Activated T-helper 17 cell treated with anti-CD3 and anti-CD28 coated beads, Interleukin-2, amount 50 U/mL, for 72 hours (primary cell): ENCODE measurements at regions not wholly inside any gene's neighbourhood (a gene's known extent, or its start where the extent isn't known, plus 50 kb on each side); places are given as distances from the start of the nearest gene placed in this dataset.

Experiments used
- ATAC-seq: fragments of 150-1000 bp; cut with Tn5 transposase; replicated peaks from 2 replicates; pipeline ENCODE4 v1.10.0; 2021; ENCODE audit warnings: mild to moderate bottlenecking, moderate library complexity
- H3K27ac Mint-ChIP-seq: one replicate; pipeline ENCODE4 v1.8.0; 2022; ENCODE audit warnings: mixed read lengths
- H3K27me3 Mint-ChIP-seq: one replicate; pipeline ENCODE4 v1.8.0; 2022; ENCODE audit warnings: mixed read lengths
- H3K36me3 Mint-ChIP-seq: one replicate; pipeline ENCODE4 v1.8.0; 2022; ENCODE audit warnings: low read depth, mild to moderate bottlenecking, mixed read lengths
- H3K4me1 Mint-ChIP-seq: one replicate; pipeline ENCODE4 v1.8.0; 2022; ENCODE audit warnings: mixed read lengths
- H3K4me3 Mint-ChIP-seq: one replicate; pipeline ENCODE4 v1.8.0; 2022; ENCODE audit warnings: mild to moderate bottlenecking, mixed read lengths
- H3K9me3 Mint-ChIP-seq: one replicate; pipeline ENCODE4 v1.8.0; 2022; ENCODE audit warnings: mixed read lengths

DNA sequence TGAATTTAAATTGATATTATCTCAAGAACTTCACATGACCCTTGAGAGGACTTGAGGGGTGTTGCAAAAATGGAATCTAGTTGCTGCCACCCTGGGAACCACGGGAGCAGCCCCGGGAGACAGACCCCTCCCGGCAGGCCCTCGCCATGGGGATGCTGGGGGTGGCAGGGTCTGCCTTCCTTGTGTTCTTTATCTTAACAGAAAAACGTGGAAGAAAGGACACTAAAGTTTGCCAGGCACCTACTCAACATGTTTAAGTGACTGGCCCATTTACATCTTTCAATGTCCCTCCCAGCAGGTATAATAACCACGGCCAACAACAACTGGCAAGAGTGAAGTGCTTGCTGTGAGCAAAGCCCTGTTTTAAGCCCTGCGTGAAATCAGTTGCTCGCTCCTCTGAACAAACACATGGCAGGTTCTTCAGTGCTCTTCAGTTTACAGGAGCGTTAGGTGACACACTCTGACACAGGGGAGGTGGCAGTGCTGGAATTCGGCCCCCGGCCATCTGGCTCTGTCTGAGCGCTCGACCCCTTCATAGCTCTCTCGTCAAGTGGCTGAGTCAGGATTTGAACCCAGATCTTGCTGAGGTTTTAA is 112.5 kb downstream of the ASB7 start:
- Mint-ChIP-seq H3K36me3 (no peaks in the 10 kb centered on the region), H3K27me3 (peaks cover 16% of the 10 kb centered on the region), H3K4me3 (no peak overlapping the region), H3K9me3 (peaks cover 3% of the 10 kb centered on the region), H3K4me1 (peaks cover 5% of the 10 kb centered on the region), H3K27ac (no peak overlapping the region)
- no peak for ATAC-seq

DNA sequence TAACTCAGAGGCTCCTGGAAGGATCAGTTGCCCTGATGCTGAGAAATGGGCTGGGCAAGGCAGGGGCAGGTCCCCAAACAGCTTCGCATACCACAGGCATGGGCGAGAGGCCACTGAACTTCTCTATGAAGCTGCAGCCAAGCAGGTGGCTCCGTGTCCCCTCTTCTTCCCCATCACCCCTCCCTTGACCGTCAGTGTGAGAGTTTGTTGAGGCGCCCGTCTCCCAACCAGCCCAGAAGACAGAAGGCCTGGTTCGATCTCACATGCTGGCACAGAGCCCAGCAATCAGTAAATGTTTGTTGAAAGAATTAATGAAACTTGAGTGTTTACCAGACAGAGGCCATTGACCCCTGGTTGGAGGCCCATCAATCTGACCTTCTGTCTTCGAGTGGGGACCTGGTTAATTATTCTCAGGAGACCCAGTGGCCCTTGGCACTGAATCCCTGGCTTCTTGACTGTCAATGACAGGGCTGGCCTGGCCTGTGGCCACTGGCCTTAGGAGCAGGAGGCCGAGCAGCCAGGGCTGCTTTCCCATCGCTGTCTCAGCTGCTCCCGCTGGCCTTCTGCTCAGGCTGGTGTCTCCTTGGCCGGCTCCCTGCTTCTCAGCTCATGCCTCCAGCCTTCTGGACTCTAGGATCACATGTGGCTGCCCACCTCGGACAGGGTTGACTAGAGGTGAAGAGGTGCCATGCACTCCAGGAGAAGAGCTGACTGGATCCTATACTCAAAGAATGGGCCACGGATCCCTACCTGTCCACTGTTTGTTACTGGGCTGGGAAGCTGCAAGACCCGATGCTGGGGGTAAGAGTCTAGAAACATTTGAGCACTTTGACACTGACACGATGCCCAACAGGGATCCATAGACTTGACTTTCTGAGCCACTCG is 113.4 kb downstream of the ASB7 start:
- no peak overlapping the region for H3K4me3 Mint-ChIP-seq
- no peak overlapping the region for H3K27ac Mint-ChIP-seq
- H3K9me3 Mint-ChIP-seq = no peaks in the 10 kb centered on the region
- peaks cover 16% of the 10 kb centered on the region for H3K27me3 Mint-ChIP-seq
- no peaks in the 10 kb centered on the region for H3K36me3 Mint-ChIP-seq
- ATAC-seq = no peak
- H3K4me1 Mint-ChIP-seq = no peaks in the 10 kb centered on the region

DNA sequence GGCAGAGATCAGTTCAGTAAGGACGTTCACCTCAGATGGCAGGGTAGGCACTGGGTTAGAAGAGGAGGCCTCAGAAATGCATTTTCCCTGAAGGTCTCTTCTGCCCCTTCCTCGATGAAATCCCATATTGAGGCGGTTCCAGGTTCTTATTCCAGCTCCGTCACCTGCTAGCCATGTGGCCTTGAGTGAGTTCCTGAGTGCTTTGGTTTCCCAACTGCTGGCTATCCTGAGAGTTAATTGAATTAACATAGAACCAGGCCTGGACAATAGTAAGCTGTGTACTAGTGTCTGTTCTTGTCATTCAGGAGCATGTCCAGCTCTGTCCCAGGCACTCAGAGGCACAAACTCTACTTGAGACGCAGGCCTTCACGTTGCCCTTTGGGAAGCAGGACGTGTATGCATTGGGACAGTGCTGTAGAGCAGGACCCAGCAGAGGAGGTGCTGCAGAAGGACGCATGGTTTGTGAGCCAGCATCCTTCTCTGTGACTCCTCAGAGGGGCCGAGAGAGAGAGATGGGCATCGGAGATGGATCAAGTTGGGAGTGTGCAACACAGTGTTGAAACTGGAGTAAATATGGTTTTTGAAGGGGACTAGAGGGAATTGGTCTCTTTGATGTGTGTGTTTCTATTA is 114.2 kb downstream of the ASB7 start:
- no peaks in the 10 kb centered on the region for H3K9me3 Mint-ChIP-seq
- no peak overlapping the region for H3K4me3 Mint-ChIP-seq
- peaks cover 16% of the 10 kb centered on the region for H3K27me3 Mint-ChIP-seq
- no peaks in the 10 kb centered on the region for H3K36me3 Mint-ChIP-seq
- H3K27ac Mint-ChIP-seq = no peak overlapping the region
- no peak for ATAC-seq
- no peaks in the 10 kb centered on the region for H3K4me1 Mint-ChIP-seq

DNA sequence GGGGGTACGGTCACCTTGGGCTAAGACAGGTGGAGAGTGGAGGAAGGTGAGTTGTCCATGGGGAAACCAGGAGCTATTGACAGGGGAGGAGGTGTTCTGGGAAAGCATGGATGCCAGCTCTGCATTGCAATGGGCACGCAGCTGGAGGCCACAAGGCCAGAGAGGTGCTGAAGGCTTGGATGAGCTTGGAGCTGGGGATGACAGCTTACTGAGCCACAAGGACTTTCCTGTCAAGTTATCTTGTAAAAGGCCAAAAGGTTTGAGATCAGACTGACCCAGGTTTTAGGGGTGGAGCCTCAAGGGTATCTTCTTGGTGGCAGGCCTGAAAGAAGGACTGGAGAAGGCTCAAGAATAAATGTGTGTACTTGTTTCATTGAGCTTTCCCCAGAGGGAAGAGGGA is 115.2 kb downstream of the ASB7 start:
- H3K9me3 Mint-ChIP-seq = no peaks in the 10 kb centered on the region

DNA sequence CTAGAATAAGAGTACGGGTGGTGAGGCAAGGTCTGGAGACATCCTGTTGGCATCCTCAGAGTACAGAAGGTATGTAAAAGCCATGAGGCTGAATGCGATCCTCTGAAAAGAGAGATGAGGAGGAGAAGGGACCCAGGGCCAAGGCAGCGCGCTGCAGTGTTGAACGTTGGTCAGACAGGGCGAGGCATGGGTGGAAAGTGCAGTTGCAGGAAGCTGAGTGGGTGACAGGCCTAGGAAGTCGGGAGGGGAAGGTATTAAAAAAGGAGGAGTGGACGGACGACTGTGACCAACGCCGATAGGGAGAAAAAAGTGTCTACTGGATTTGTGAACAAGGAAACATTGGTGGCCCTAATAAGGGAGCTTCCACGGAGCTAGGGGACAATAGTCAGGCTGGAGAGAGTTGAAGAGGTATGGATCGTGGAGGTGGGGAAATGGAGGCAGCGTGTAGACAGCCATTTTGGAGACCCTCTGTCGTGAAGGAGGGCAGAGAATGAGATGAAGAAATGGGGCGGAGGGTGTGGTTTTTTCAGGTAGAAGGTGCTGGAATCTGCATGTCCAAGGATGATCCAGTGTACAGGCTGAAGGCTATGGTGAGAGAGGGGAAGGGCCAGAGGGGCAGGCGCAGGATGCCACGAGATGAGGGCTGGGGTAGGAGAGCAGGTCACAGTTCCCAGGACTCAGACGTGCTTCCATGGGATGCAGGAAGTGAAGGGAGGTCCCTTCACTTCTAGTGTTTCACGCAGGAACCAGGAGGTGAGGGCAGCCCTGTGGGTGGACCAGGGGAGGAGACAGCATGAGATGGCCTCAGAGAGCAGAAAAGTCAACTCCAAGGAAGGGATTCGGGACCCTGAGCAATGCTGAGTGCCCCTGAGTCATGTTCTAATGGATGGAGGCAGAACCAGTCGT is 115.9 kb downstream of the ASB7 start:
- Mint-ChIP-seq H3K9me3 (no peaks in the 10 kb centered on the region), H3K27ac (no peak overlapping the region), H3K4me3 (no peak overlapping the region), H3K27me3 (peaks cover 16% of the 10 kb centered on the region), H3K4me1 (no peaks in the 10 kb centered on the region), H3K36me3 (no peaks in the 10 kb centered on the region)
- ATAC-seq = no peak

More for the DNA sequence above, 115.2 kb downstream of the ASB7 start:
- no peaks in the 10 kb centered on the region for H3K4me1 Mint-ChIP-seq
- H3K36me3 Mint-ChIP-seq = no peaks in the 10 kb centered on the region
- no peak overlapping the region for H3K27ac Mint-ChIP-seq
- H3K27me3 Mint-ChIP-seq = peaks cover 16% of the 10 kb centered on the region
- ATAC-seq = no peak
- H3K4me3 Mint-ChIP-seq = no peak overlapping the region

DNA sequence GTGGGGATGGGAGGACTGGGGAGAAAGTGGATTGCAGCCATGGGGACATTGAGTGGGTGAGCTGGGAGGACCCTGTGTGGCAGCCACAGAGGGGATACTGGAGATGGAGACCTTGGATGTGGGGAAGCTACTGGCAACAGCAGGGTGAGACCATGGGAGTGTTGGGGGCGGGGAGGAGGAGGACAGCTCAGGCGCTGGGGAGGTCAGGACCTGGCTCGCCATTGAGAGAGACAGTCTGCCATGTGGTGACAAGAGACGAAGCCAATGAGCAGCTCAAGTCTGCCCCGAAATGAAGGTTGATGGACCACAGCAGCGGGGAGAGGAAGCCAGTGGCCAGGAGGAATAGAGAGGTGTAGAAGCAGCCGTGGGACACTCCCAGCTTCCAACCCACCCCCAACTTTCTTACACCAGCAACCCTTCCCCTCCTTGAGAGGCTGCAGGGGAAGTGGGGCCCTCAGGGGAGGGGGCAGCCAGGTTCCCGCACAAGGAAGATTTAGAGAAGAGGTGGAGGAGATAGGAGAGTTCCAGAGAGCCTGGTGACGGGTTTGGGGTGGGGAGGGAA is 118.1 kb downstream of the ASB7 start:
- no peaks in the 10 kb centered on the region for H3K4me1 Mint-ChIP-seq
- no peaks in the 10 kb centered on the region for H3K36me3 Mint-ChIP-seq
- H3K27me3 Mint-ChIP-seq = peaks cover 16% of the 10 kb centered on the region
- H3K27ac Mint-ChIP-seq = no peak overlapping the region
- ATAC-seq = no peak
- no peaks in the 10 kb centered on the region for H3K9me3 Mint-ChIP-seq
- no peak overlapping the region for H3K4me3 Mint-ChIP-seq

DNA sequence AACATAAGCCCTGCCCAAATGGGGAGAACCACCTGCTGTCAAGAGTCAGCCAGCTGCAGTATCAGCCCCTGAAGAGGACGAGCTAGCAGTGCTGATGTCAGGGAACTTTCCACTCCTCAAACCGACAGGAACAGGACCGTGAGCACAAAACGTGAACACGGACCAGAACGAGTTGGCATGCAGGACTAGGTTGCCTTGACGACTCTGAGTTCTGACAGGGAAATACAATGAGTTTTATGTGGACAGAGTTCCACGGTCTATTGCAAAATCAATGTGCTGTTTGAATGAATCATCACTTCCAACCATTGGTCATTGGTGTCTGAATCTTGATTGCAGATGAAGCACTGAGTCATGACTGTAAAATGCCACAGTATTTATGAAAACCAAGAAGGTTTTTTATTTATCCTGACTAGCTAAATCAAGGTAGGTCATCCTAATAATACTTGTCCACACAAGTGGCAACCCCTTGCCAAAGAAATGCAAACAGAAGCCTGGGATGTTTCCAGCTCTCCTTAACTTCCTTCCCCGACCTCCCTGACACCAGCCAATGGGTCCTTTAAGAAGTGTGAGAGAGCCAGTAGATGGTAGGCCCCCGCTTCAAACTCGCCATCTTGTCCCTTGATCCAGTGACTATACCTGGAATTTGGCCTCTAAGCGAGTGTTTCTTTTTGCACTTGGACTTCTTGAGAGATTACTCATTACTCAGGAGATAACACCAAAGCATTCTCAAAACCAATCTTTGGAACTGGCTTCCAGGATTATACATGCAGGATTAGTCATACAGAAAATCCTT is 119.6 kb downstream of the ASB7 start:
- Mint-ChIP-seq H3K4me3 (no peak overlapping the region), H3K9me3 (no peaks in the 10 kb centered on the region), H3K27me3 (peaks cover 12% of the 10 kb centered on the region), H3K4me1 (no peaks in the 10 kb centered on the region), H3K27ac (no peak overlapping the region), H3K36me3 (no peaks in the 10 kb centered on the region)
- ATAC-seq = peak; percentile 56

DNA sequence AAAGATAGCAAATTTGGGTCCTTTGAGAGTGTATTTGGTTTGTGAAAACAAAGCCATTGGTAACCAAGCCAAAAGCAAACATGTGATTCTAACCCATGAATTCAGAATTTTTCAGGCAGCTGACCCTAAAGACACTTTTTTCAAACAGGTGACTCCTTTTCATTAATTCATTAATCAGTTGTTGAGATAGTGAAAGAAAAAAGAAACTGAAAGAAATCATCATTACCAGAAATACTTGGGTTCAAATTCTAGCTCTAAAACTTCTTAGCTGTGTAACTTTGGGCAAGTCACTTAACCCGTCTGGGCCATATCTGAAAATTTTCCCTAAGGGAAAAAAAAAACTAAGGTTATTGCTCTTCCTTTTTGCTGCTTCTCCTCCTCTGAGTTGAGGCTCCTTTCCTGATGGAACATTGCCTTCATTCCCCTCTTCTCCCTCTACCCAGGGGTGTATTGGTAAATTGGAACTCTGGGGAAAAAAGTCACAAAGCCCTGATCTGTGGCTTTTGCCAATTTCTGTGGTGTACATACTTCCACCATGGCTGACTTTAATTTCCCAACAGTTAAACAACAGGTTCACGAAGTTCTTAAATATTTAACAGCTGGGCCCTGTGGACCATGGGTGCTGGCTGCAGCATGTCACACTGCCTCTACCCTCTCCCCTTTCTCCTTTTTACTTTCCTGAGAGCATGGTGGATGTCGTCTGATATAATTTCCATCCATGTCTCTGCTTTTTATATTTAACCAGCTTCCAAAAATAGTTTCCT is 120.3 kb downstream of the ASB7 start:
- Mint-ChIP-seq H3K36me3 (no peaks in the 10 kb centered on the region), H3K27ac (no peak overlapping the region), H3K4me3 (no peak overlapping the region), H3K9me3 (no peaks in the 10 kb centered on the region), H3K27me3 (peaks cover 10% of the 10 kb centered on the region), H3K4me1 (no peaks in the 10 kb centered on the region)
- ATAC-seq = no peak

DNA sequence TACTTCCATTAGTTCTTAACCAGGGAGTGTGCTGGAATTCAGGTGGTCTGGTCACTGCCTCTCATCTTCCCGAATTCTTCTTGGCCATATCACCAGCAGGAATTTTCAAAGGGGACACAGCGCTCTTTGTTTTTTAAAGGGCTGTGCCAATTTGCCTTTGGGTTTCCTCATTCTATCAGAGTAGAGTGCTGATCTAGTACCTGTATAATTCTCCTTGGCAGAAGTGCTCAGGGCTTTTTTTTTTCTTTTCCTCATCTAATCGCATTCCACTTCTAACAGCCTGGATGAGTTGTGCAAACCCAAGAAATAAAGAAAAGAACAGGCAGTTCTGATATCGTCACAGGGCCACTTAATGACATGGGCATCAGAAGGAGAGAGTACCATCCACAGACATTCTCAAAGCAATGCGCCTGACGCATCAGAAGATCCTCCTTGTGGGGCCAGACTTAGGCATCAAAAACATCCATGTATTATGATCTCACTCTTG is 121.0 kb downstream of the ASB7 start:
- Mint-ChIP-seq H3K36me3 (no peaks in the 10 kb centered on the region), H3K27me3 (peaks cover 7% of the 10 kb centered on the region), H3K9me3 (no peaks in the 10 kb centered on the region), H3K4me3 (no peak overlapping the region), H3K27ac (no peak overlapping the region), H3K4me1 (no peaks in the 10 kb centered on the region)
- ATAC-seq = no peak

DNA sequence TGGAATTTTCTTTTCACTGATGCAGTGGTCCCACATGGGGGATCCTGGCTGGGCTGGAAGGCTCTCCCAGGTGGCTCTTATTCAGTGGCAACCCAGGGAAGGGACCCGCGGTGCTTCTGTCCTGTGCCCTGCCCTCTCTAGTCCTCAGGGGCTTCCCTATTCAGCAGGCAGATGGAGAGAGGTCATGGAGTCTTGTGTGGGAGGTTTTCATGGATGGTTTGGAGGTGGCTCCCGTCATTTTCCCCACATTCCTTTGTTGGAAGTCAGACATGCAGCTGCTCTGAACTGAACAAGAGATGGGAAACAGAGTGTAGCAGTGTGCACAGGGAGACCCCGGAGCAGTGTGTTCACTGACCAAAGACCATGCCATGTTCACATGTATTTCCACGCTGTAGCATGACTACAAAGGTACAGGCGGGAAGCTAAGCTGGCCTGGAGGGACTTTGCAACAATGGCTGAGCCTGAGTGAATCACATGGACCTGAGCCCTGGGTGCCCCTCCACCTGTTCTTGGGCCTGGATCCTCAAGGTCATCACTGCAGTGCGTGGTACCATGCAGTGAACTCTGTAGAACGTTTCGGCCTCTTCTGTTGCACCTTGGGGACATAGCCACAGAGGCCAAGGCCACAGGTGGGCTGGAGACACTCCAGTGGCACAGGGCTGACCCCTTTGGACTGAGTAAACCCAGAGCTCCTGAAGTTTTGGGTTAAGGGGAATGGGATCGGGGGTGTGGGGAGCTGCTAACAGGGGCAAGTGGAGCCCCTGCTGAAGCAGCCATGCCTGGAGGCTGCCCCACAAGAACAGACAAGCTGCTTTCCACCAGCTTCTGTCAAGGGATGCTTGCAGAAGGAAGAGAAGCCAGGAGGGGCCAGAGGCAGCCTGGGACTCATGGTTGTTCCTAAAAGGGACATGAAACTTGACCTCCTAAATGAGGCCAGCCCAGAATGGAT is 123.0 kb downstream of the ASB7 start:
- peaks cover 8% of the 10 kb centered on the region for H3K27me3 Mint-ChIP-seq
- H3K36me3 Mint-ChIP-seq = no peaks in the 10 kb centered on the region
- no peaks in the 10 kb centered on the region for H3K9me3 Mint-ChIP-seq
- ATAC-seq = no peak
- no peak overlapping the region for H3K4me3 Mint-ChIP-seq
- no peak overlapping the region for H3K27ac Mint-ChIP-seq
- no peaks in the 10 kb centered on the region for H3K4me1 Mint-ChIP-seq

DNA sequence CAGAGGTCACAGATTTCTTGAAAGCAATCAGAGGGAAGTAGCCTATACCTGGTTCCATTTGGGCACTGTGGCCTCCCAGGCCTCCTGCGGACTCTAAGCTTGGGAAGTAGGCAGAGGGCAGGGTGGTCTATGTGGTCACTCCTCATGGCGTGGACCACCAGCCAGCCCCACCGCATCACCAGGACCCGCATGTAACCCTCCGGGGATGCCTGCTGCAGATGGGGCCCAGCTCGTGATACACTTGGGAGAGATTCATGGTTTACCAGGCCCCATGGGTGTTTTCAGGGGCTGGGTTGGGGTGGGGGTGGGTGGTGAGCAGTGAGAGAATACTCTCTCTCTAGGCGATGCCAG is 123.7 kb downstream of the ASB7 start:
- Mint-ChIP-seq H3K4me1 (no peaks in the 10 kb centered on the region), H3K4me3 (no peak overlapping the region), H3K27me3 (peaks cover 8% of the 10 kb centered on the region), H3K36me3 (no peaks in the 10 kb centered on the region), H3K9me3 (no peaks in the 10 kb centered on the region), H3K27ac (no peak overlapping the region)
- no peak for ATAC-seq
